ENCODE measurements at regions not wholly inside any gene's neighbourhood (a gene's known extent, or its start where the extent isn't known, plus 50 kb on each side); places are given as distances from the start of the nearest gene placed in this dataset.

DNA sequence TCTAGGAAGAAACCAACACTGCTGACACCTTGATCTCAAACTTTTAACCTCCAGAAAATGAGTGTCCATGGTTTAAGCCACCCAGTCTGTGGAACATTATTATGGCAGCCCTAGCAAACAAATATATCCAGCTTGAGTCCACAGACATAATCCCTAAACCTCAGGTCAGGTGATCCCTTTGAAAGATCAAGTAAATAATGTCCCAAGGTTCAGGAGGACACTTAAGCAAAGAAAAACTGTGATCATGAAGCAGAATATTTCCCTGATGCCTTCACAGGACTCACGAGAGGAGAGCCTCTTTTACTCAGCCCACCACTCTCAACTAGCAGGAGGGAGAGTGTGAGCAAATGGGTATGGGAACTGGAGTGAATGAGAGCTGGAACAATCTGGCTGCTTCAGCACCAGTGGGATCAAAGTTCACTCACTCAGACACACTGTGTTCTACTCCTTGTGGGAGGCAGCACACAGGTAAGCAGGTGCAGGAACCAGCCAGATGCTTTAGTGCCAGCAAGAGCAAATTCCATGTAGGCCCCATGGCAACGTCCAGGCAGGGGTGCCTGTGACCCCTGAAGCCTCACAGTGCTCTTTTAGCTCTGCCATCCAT, 608.4 kb downstream of the RAB28 start:
- Histone ChIP-seq H3K27ac (ENCODE audit: low read depth, low read length) (no peak overlapping the region), H3K27me3 (ENCODE audit: control insufficient read depth in 3 of 3, insufficient read depth in 3 of 3, low read length in 3 of 3) (no peaks in the 10 kb centered on the region), H3K9ac (ENCODE audit: low read depth in 1 of 3, low read length in 3 of 3) (no peak overlapping the region), H3K4me1 (ENCODE audit: control insufficient read depth in 3 of 3, insufficient read depth in 3 of 3, low read length in 3 of 3) (no peaks in the 10 kb centered on the region), H3K36me3 (ENCODE audit: control insufficient read depth in 3 of 3, insufficient read depth in 3 of 3, low read length in 3 of 3) (no peaks in the 10 kb centered on the region), H3K9me3 (ENCODE audit: control insufficient read depth in 3 of 3, low read length in 3 of 3) (no peaks in the 10 kb centered on the region), H3K4me3 (ENCODE audit: low read length in 3 of 3) (no peak overlapping the region)

DNA sequence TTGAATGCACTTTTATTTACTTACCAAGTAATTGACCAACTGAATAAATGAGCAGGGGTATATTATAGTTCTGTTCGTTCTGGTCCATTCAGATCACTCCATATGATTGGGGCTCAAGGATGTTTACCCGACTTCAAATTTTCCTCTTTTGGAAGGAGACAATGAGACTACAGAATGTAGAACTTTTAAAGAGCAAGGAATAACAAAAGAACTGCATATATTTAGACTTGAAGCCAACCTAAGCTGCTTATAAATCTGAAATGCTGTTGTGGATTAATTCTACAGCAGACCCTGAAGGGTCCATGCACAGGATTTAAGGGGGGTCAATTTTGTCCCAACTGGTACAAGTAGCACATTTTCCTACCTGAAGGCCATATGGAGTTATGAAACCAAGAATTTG, 610.8 kb downstream of the RAB28 start:
- no peaks in the 10 kb centered on the region for H3K27me3 ChIP-seq (ENCODE audit: control insufficient read depth in 3 of 3, insufficient read depth in 3 of 3, low read length in 3 of 3)
- H3K9me3 ChIP-seq (ENCODE audit: control insufficient read depth in 3 of 3, low read length in 3 of 3) = no peaks in the 10 kb centered on the region
- H3K4me1 ChIP-seq (ENCODE audit: control insufficient read depth in 3 of 3, insufficient read depth in 3 of 3, low read length in 3 of 3) = no peaks in the 10 kb centered on the region
- H3K27ac ChIP-seq (ENCODE audit: low read depth, low read length) = no peak overlapping the region
- no peak overlapping the region for H3K4me3 ChIP-seq (ENCODE audit: low read length in 3 of 3)
- H3K9ac ChIP-seq (ENCODE audit: low read depth in 1 of 3, low read length in 3 of 3) = no peak overlapping the region
- H3K36me3 ChIP-seq (ENCODE audit: control insufficient read depth in 3 of 3, insufficient read depth in 3 of 3, low read length in 3 of 3) = no peaks in the 10 kb centered on the region

DNA sequence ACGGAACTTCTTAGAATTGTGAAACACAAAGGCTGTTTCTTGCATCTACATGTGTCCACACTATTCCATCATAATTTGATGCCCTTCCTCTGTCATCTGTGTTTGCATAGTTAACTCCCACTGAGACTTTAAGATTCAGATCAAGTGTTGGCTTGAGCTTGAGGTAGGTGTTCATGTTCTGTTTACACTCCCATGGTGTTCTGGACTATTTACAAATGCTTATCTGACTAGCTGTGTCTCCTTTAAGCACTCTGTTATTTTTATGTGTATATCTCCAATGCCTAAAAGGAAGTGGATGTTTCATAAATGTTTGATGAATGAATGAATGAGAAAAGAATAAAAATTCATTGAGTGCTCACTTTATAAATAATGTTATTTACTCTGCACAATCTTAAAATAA, 622.7 kb downstream of the RAB28 start:
- H3K9me3 ChIP-seq (ENCODE audit: control insufficient read depth in 3 of 3, low read length in 3 of 3) = no peaks in the 10 kb centered on the region
- H3K36me3 ChIP-seq (ENCODE audit: control insufficient read depth in 3 of 3, insufficient read depth in 3 of 3, low read length in 3 of 3) = no peaks in the 10 kb centered on the region
- H3K4me1 ChIP-seq (ENCODE audit: control insufficient read depth in 3 of 3, insufficient read depth in 3 of 3, low read length in 3 of 3) = no peaks in the 10 kb centered on the region
- no peak overlapping the region for H3K27ac ChIP-seq (ENCODE audit: low read depth, low read length)
- H3K27me3 ChIP-seq (ENCODE audit: control insufficient read depth in 3 of 3, insufficient read depth in 3 of 3, low read length in 3 of 3) = no peaks in the 10 kb centered on the region
- H3K4me3 ChIP-seq (ENCODE audit: low read length in 3 of 3) = no peak overlapping the region
- H3K9ac ChIP-seq (ENCODE audit: low read depth in 1 of 3, low read length in 3 of 3) = no peak overlapping the region

DNA sequence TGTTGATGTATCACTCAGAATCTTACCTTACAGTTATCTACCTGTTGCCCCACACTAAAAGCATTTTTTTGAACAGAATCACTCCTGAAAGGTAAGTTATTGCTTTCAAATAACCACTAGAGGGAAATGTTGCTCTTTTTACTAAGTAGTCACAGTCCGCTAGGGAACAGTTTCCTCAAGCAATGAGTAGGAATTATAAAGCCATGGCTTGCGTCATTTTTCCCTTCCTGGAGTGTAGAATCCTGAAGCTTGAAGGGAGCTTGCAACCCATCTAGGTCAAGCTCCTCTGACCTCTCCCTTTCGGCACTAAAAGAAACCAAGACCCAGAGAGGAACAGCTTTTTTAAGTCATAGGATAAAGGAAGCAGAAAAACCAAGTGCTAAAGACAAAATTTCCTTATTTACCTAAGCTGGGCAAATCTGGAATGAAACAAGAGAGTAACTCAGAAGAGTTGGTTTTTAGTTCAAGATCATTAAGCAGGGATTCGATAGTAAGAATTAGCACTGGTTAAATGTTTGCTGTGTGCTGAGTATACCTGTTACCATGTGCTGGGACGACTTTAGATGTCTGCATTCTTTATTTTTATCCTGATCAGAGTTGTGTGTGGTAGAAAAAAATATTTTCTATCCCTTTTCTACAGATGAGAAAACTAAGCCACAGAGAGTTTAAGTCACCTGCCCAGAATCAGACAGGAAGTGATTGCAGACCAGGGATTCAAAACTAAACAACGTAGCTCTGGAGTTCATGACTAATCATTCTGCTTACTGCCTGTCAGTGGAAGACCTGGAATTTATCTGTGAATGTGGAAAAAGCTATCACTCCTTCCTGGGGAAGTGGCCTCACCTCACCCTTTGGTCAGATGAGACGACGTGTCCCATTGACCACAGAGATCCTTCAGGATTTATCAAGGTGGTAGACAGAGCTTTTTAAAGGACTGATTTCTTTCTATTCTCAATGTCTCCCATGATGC, 631.5 kb downstream of the RAB28 start:
- Histone ChIP-seq H3K27me3 (ENCODE audit: control insufficient read depth in 3 of 3, insufficient read depth in 3 of 3, low read length in 3 of 3) (peaks cover 0 to 16% (median 7%) of the 10 kb centered on the region in 3 donors), H3K9ac (ENCODE audit: low read depth in 1 of 3, low read length in 3 of 3) (no peak overlapping the region), H3K4me3 (ENCODE audit: low read length in 3 of 3) (no peak overlapping the region), H3K27ac (ENCODE audit: low read depth, low read length) (no peak overlapping the region), H3K4me1 (ENCODE audit: control insufficient read depth in 3 of 3, insufficient read depth in 3 of 3, low read length in 3 of 3) (no peaks in the 10 kb centered on the region), H3K9me3 (ENCODE audit: control insufficient read depth in 3 of 3, low read length in 3 of 3) (no peaks in the 10 kb centered on the region), H3K36me3 (ENCODE audit: control insufficient read depth in 3 of 3, insufficient read depth in 3 of 3, low read length in 3 of 3) (no peaks in the 10 kb centered on the region)

DNA sequence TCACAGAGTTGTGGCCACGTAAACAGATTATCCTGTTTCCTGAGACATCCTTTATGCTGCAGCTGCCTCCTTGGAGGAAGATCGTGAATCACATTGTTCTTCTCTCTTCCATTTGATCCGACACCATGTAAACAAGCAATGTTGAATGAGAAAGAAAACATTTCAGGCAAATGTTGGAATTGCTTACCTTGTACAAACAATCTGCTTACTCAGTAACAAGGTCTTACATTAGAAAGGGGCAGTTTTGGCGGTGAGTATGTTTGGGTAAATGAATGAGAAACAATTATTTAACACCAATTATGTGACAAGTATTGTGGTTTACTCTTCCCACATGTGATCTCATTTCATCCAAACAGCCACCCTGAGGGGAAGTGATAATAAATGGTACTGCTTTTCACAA, 637.8 kb downstream of the RAB28 start:
- no peak overlapping the region for H3K9ac ChIP-seq (ENCODE audit: low read depth in 1 of 3, low read length in 3 of 3)
- H3K4me3 ChIP-seq (ENCODE audit: low read length in 3 of 3) = no peak overlapping the region
- no peak overlapping the region for H3K27ac ChIP-seq (ENCODE audit: low read depth, low read length)
- H3K4me1 ChIP-seq (ENCODE audit: control insufficient read depth in 3 of 3, insufficient read depth in 3 of 3, low read length in 3 of 3) = no peaks in the 10 kb centered on the region
- H3K27me3 ChIP-seq (ENCODE audit: control insufficient read depth in 3 of 3, insufficient read depth in 3 of 3, low read length in 3 of 3) = peaks cover 0 to 14% (median 7%) of the 10 kb centered on the region in 3 donors
- H3K9me3 ChIP-seq (ENCODE audit: control insufficient read depth in 3 of 3, low read length in 3 of 3) = no peaks in the 10 kb centered on the region
- no peaks in the 10 kb centered on the region for H3K36me3 ChIP-seq (ENCODE audit: control insufficient read depth in 3 of 3, insufficient read depth in 3 of 3, low read length in 3 of 3)

DNA sequence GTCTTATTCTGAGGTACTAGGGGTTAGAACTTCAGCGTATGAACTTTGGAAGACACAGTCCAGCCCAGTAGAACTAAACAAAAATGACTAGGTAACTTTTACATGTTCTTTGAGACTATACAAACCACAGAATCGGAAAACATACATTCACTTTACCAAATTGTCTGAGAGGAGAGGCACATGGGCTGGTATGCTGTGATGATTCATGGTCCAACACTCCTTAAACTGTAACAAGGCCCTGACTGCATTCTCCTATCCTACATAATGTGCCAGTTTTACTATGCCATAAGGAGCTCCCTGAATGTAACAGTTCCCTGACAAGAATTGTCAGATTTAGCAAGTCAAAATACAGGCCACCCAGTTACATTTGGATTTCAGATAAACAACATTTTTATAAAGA, 640.0 kb downstream of the RAB28 start:
- Histone ChIP-seq H3K27me3 (ENCODE audit: control insufficient read depth in 3 of 3, insufficient read depth in 3 of 3, low read length in 3 of 3) (peaks cover 0 to 8% (median under 1%) of the 10 kb centered on the region in 3 donors), H3K9me3 (ENCODE audit: control insufficient read depth in 3 of 3, low read length in 3 of 3) (no peaks in the 10 kb centered on the region), H3K4me1 (ENCODE audit: control insufficient read depth in 3 of 3, insufficient read depth in 3 of 3, low read length in 3 of 3) (no peaks in the 10 kb centered on the region), H3K36me3 (ENCODE audit: control insufficient read depth in 3 of 3, insufficient read depth in 3 of 3, low read length in 3 of 3) (no peaks in the 10 kb centered on the region), H3K4me3 (ENCODE audit: low read length in 3 of 3) (no peak overlapping the region), H3K27ac (ENCODE audit: low read depth, low read length) (no peak overlapping the region), H3K9ac (ENCODE audit: low read depth in 1 of 3, low read length in 3 of 3) (no peak overlapping the region)

DNA sequence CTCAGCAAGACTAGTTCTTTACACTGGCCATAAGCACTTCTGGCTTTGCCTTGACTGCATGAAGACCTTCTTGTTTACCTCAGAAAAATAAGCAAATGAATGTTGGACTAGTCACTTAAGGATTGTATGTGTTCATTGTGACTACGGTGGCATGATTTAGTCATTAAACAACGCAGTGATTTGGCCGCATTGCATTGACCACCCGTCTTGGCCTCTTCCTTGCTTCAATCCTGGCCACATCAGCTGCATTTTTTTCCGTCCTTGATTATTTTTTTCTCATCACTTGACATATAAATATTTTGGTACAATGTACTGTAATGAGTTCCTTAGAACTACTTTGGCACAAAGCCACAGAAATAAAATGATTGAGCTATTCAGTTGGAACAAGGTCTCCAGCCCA, 656.2 kb downstream of the RAB28 start:
- Histone ChIP-seq H3K4me1 (ENCODE audit: control insufficient read depth in 3 of 3, insufficient read depth in 3 of 3, low read length in 3 of 3) (no peaks in the 10 kb centered on the region), H3K27ac (ENCODE audit: low read depth, low read length) (no peak overlapping the region), H3K9me3 (ENCODE audit: control insufficient read depth in 3 of 3, low read length in 3 of 3) (no peaks in the 10 kb centered on the region), H3K4me3 (ENCODE audit: low read length in 3 of 3) (no peak overlapping the region), H3K36me3 (ENCODE audit: control insufficient read depth in 3 of 3, insufficient read depth in 3 of 3, low read length in 3 of 3) (no peaks in the 10 kb centered on the region), H3K9ac (ENCODE audit: low read depth in 1 of 3, low read length in 3 of 3) (no peak overlapping the region), H3K27me3 (ENCODE audit: control insufficient read depth in 3 of 3, insufficient read depth in 3 of 3, low read length in 3 of 3) (no peaks in the 10 kb centered on the region)

DNA sequence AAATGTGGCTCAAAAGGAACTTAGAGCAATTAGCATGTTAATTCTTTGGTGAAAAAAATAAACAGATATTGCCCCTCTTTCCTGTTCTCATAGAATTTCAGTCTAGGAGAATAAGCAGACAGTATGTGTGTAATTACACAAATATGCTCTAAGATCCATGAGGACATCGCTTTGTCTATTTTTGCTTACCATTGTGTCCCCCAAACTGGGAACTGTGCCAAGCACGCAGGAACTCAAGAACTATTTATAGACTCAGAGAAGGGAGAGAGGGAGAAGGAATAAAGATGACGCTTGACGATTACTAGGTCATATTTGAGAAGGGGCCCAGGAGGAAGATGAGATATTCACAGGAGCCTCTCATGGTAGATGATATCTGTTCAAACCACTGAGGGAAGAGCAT, 692.6 kb downstream of the RAB28 start:
- no peaks in the 10 kb centered on the region for H3K36me3 ChIP-seq (ENCODE audit: control insufficient read depth in 3 of 3, insufficient read depth in 3 of 3, low read length in 3 of 3)
- H3K9ac ChIP-seq (ENCODE audit: low read depth in 1 of 3, low read length in 3 of 3) = no peak overlapping the region
- H3K4me3 ChIP-seq (ENCODE audit: low read length in 3 of 3) = no peak overlapping the region
- H3K9me3 ChIP-seq (ENCODE audit: control insufficient read depth in 3 of 3, low read length in 3 of 3) = peaks cover 0 to 4% (median 3%) of the 10 kb centered on the region in 3 donors
- no peak overlapping the region for H3K27ac ChIP-seq (ENCODE audit: low read depth, low read length)
- H3K27me3 ChIP-seq (ENCODE audit: control insufficient read depth in 3 of 3, insufficient read depth in 3 of 3, low read length in 3 of 3) = no peaks in the 10 kb centered on the region
- no peaks in the 10 kb centered on the region for H3K4me1 ChIP-seq (ENCODE audit: control insufficient read depth in 3 of 3, insufficient read depth in 3 of 3, low read length in 3 of 3)

DNA sequence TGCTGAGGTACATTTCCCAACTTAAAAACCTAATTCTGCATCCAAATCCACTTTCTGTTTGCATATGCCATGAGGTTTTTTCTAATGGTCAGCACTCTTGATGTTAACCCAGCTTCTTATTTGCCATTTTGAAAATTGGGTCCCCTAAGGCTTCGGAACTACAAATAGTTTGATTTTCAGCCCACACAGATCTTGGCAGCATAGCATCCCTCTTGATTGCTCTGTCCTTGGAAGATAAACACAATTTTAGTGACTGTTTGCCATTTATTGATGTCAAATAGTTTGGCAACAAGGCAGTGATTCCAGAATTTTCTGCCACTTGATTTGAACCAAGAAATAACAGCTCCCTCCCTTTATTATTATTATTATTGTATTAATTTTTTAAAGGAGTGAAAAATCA, 696.9 kb downstream of the RAB28 start:
- H3K27ac ChIP-seq (ENCODE audit: low read depth, low read length) = no peak overlapping the region
- H3K9ac ChIP-seq (ENCODE audit: low read depth in 1 of 3, low read length in 3 of 3) = no peak overlapping the region
- no peaks in the 10 kb centered on the region for H3K27me3 ChIP-seq (ENCODE audit: control insufficient read depth in 3 of 3, insufficient read depth in 3 of 3, low read length in 3 of 3)
- H3K4me3 ChIP-seq (ENCODE audit: low read length in 3 of 3) = no peak overlapping the region
- H3K36me3 ChIP-seq (ENCODE audit: control insufficient read depth in 3 of 3, insufficient read depth in 3 of 3, low read length in 3 of 3) = no peaks in the 10 kb centered on the region
- H3K9me3 ChIP-seq (ENCODE audit: control insufficient read depth in 3 of 3, low read length in 3 of 3) = peaks cover 0 to 4% (median 3%) of the 10 kb centered on the region in 3 donors
- H3K4me1 ChIP-seq (ENCODE audit: control insufficient read depth in 3 of 3, insufficient read depth in 3 of 3, low read length in 3 of 3) = no peaks in the 10 kb centered on the region

DNA sequence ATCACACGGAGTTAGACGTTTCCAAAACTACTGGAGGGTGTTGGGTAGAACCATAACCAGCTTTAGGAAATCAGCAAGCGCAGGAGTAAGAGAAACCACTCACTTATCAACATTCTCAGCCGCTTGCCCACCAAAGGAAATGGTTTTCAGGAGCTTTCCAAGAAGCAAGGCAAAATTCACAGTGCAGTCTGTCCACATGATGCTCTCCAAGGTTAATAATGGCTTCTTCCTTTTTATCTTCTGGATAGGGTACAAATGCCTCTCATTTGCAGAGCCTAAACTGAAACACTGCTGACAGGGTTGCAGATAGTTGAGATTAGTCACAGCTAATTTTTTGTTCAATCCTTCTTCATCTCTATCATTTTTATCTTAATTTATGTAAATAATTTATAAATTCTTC, 705.4 kb downstream of the RAB28 start:
- Histone ChIP-seq H3K27ac (ENCODE audit: low read depth, low read length) (no peak overlapping the region), H3K9ac (ENCODE audit: low read depth in 1 of 3, low read length in 3 of 3) (no peak overlapping the region), H3K27me3 (ENCODE audit: control insufficient read depth in 3 of 3, insufficient read depth in 3 of 3, low read length in 3 of 3) (no peaks in the 10 kb centered on the region), H3K4me1 (ENCODE audit: control insufficient read depth in 3 of 3, insufficient read depth in 3 of 3, low read length in 3 of 3) (no peaks in the 10 kb centered on the region), H3K4me3 (ENCODE audit: low read length in 3 of 3) (no peak overlapping the region), H3K36me3 (ENCODE audit: control insufficient read depth in 3 of 3, insufficient read depth in 3 of 3, low read length in 3 of 3) (no peaks in the 10 kb centered on the region), H3K9me3 (ENCODE audit: control insufficient read depth in 3 of 3, low read length in 3 of 3) (no peaks in the 10 kb centered on the region)

All from skeletal muscle tissue (tissue), 3 donors.